ENCODE measurements at regions not wholly inside any gene's neighbourhood (a gene's known extent, or its start where the extent isn't known, plus 50 kb on each side); places are given as distances from the start of the nearest gene placed in this dataset.

GRCh38 chr5:113939988-113940387 lies 421.9 kb upstream of the KCNN2 start:
- TF ChIP-seq POLR2A (IDR thresholded peaks at IDR 0.05) = no peak
- TF ChIP-seq CTCF (IDR thresholded peaks at IDR 0.05) = no peak

Measured in tibial nerve (tissue), 3 donors.